ENCODE measurements at regions not wholly inside any gene's neighbourhood (a gene's known extent, or its start where the extent isn't known, plus 50 kb on each side); places are given as distances from the start of the nearest gene placed in this dataset.

DNA sequence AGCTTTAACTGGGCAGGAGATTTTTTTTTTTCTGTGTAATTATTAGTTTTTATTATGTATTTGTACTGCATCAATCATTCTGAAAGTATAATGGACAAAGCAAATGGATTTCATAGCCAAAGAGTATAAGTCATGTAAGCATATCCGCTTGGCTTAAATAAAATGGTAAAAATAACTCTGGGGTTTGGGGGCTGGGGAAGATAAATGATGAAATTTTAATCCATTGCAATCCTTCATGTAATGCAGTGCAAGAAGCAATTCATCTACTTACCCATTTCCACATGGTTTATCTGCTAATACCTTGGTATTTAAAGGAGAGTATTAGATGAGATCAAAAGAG, 781.4 kb downstream of the QKI start:
- no peak for DNase-seq

GRCh38 chr6:164195278-164195941, 780.9 kb downstream of the QKI start:
- no peak for DNase-seq

GRCh38 chr6:164188861-164189260, 774.3 kb downstream of the QKI start:
- no peak for DNase-seq

DNA sequence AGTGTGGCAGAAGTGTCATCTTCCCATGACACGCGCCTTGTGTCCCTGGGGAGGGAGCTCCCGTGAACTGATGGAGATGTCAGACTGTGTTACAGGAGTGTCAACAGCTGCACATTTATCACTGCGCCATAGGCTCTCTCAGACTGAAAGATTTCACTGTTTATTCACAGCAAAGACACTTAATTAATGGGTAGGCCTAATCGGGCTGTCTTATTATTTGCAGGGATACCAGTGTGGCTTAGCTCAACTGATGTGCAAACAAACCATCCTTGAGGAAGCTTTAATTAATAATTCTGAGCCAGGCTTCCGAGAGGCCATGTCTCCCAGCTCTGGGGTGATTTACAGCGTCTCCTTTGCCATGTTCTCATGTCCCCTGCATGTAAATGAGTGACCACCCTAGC, 771.0 kb downstream of the QKI start:
- DNase-seq = no peak

GRCh38 chr6:164184410-164184809, 769.9 kb downstream of the QKI start:
- no peak for DNase-seq

- no peak for DNase-seq
Measured at GRCh38 chr6:164183556-164184123, 769.1 kb downstream of the QKI start.

- no peak for DNase-seq
Measured at GRCh38 chr6:164178679-164179332, 764.3 kb downstream of the QKI start.

GRCh38 chr6:164169355-164169754, 754.8 kb downstream of the QKI start:
- DNase-seq = no peak

DNA sequence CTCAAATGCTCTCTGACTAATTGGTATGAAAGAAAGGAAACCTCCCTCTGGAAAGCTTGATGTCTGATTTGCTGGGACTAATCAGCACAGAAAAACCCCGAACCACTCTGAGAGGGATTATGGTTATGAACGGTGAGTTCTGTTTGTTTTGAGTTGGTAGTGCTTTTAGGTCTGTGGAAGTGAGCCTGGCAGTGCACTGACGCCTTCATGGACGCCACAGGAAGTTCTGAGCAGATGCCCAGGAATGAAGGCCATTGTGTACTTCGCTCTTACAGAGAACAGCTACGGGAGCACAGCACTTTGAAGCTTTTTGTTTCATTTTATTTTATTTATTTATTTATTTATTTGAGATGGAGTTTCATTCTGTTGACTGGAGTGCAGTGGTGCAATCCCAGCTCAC, 754.1 kb downstream of the QKI start:
- no peak for DNase-seq

DNA sequence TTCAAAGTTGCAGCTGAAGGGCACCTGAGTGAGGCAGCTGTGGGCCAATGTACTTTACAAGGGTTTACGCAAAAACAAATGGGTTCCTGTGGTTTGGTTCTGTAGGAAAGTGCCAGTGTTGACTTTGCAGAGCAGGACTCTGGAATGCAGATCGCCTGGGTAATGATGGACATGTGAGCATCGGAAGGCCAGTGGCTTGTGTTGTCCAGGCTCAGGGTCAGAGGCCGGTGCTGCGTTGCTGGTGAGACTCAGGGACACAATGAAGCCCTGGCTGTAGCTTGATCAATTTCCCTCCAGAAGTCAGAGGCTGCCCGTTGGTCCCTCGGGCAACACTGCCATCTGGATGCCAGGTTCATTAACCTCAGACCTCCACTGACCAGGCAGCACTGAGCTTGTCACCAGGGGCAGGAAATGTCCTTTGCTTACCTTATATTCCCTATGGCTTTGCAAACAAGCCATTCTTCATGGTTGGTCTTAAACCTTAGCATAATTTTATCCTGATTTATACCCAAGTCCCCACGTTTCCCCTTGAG, 753.4 kb downstream of the QKI start:
- DNase-seq = no peak

GRCh38 chr6:164166996-164167395, 752.5 kb downstream of the QKI start:
- DNase-seq = no peak

DNA sequence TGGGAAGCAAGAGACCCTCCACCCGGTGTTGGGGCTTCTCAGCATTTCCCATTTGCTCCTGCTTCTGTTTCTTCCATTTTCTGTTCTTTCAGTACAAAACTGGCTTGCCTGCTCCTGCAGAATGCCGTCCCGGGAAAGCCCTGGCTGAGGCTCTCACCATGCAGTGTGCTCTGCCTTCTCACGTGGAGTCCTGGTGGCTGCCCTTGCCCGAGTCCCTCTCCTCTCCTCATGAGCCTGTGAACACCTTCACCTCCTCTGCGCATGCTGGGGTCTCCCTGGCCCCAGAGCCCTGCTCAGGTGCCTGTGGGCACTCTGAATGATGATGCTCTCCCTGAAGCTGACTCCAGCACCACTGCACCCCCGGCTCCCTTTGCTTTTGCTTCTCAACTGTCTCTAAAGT, 752.0 kb downstream of the QKI start:
- no peak for DNase-seq

GRCh38 chr6:164164876-164165275, 750.4 kb downstream of the QKI start:
- DNase-seq = no peak

DNA sequence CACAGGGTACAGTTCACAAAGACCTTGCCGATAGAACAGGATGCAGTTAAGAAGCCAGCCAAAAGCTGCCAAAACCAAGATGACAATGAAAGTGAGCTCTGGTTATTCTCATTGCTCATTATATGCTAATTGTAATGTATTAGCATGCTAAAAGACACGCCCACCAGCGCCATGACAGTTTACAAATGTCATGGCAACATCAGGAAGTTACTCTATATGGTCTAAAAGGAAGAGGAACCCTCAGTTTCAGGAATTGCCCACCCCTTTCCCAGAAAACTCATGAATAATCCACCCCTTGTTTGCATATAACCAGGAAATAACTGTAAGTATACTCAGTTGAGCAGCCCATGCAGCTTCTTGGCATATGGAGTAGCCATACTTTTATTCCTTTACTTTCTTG, 748.7 kb downstream of the QKI start:
- no peak for DNase-seq

GRCh38 chr6:164159061-164159460, 744.5 kb downstream of the QKI start:
- no peak for DNase-seq

GRCh38 chr6:164154588-164154987, 740.1 kb downstream of the QKI start:
- DNase-seq = no peak

- DNase-seq = no peak
Measured at GRCh38 chr6:164152611-164153010, 738.1 kb downstream of the QKI start.

DNA sequence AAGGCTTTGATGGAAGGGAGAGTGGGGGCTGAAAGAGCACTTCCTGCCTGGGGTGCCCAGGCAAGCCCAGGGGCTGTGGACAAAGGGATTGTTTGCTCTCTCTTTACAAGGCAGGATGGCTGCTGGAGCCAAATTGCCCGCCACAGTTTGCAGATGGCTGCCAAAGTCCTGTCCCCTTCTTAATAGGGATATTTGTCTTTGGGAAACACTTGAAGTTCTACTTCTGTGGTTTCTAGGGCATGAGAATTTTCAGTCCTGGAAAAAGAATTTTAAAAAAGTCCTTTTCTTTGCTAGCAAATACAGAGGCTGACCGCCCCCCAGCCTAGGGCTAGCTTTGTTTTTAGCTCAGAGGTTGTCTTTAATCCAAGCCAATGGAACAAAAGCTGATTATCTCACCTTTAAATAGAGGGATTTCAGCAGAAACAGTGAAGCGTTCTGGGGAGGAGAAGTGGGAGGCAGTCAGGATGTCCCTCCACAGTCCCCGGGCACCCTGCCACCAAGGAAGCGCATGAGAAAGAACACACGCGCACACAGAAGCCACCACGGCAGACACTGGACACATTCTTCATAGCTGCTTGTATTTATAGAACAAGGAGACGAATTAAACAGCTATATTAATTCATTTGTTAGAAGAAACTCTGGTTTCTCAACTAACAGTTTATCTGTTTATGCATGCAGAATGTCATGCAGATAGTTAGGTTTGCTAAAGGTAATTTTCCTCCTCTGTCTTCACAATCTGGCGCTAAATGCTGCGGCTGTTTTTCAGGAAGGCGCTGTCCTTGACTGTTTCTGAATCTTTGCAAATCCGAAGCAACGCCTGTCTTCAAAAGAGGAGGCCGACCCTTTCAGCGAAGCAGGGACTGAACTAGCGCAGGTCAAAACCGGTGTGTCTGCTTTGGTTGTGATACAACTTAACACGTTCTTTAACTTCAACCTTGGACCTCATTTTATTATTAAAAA, 736.9 kb downstream of the QKI start:
- no peak for DNase-seq

DNA sequence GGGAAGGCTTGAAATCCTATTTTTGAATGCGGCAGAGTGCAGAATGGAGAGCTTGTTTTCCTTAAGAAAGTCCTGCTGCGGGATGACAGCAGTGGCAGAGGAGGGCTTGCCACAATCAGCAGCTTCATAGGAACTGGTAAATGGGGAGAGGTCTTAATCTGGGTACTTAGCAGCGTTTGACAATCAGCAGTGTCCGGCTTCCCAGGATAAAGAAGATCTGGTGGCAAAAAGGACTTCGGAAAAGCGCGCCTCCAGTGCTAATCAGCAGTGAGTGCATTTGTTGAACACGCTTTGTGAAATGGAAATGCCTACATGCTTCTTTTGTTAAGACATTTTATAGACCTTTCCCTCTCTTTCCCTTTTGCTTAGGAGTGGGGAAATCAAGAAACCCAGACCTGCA, 735.7 kb downstream of the QKI start:
- DNase-seq = no peak

GRCh38 chr6:164148788-164149187, 734.3 kb downstream of the QKI start:
- no peak for DNase-seq

DNA sequence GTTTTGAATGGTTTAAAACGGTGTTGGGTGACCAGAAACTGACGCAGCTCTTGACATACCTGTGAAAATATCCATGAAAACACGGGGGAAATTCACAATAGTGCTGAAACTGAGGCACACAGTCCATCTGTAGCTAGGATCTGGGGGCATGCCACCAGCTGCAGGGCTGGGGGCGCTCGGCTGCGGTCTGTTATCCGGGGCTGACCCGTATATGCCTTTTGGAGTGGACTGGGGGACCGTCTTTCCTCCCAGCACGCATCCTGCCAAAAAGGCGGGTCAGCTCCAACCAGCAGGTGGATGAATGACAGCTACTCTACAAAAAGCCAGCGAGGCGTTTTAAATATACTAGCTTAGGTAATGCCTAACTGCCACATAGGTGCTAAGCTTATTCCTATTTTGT, 729.8 kb downstream of the QKI start:
- no peak for DNase-seq

DNA sequence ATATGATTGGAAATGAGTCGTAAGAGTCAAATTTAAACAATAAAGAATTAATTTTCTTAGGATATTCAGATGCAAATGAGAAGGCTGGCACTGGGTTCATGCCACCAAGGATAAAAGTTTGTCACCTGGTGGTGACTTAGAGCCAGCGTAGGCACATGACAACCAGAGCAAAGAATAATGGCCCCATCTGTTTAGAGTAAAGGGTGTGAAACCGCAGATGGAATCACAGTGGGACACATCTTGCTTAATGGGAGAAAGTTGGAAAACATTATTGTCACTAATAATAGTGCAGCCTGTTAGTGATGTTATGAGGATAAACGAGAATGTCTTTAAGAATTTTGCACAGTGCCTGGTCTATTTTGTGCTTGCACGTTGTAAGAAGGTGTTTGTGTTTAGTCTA, 727.8 kb downstream of the QKI start:
- DNase-seq = no peak

- no peak for DNase-seq
Measured at GRCh38 chr6:164135511-164136132, 721.1 kb downstream of the QKI start.
